Anterior cingulate cortex (tissue), 58 donors: ENCODE measurements at regions not wholly inside any gene's neighbourhood (a gene's known extent, or its start where the extent isn't known, plus 50 kb on each side); places are given as distances from the start of the nearest gene placed in this dataset.

Experiments used
- DNase-seq, 58 donors: peaks; one replicate each; lab custom pipeline; 2025; lab: John Stamatoyannopoulos, UW

- no peak for DNase-seq
These were observed 401.8 kb upstream of the FAT3 start for GRCh38 chr11:91822805-91823204.

- DNase-seq = no peak
These were observed 403.9 kb upstream of the FAT3 start for GRCh38 chr11:91820709-91821108.

GRCh38 chr11:91819777-91820176 is 404.8 kb upstream of the FAT3 start:
- no peak for DNase-seq

GRCh38 chr11:91819195-91819594 is 405.4 kb upstream of the FAT3 start:
- no peak for DNase-seq

GRCh38 chr11:91817996-91818395 is 406.6 kb upstream of the FAT3 start:
- no peak for DNase-seq

GRCh38 chr11:91813263-91813662 is 411.4 kb upstream of the FAT3 start:
- no peak for DNase-seq

- DNase-seq = no peak
These were observed 413.7 kb upstream of the FAT3 start for GRCh38 chr11:91810871-91811270.

- no peak for DNase-seq
These were observed 419.3 kb upstream of the FAT3 start for GRCh38 chr11:91805293-91805692.

- no peak for DNase-seq
These were observed 420.6 kb upstream of the FAT3 start for GRCh38 chr11:91804042-91804441.

GRCh38 chr11:91802475-91802874 is 422.1 kb upstream of the FAT3 start:
- DNase-seq = no peak

- peak in 1 of 58 donors; percentile 0 for DNase-seq
These were observed 424.3 kb upstream of the FAT3 start for GRCh38 chr11:91800208-91800914.

- no peak for DNase-seq
These were observed 426.4 kb upstream of the FAT3 start for GRCh38 chr11:91798240-91798639.

GRCh38 chr11:91796999-91797398 is 427.6 kb upstream of the FAT3 start:
- no peak for DNase-seq

GRCh38 chr11:91795139-91795887 is 429.3 kb upstream of the FAT3 start:
- no peak for DNase-seq

- no peak for DNase-seq
These were observed 430.5 kb upstream of the FAT3 start for GRCh38 chr11:91794146-91794545.

GRCh38 chr11:91792779-91793262 is 431.8 kb upstream of the FAT3 start:
- DNase-seq = no peak

GRCh38 chr11:91791171-91791468 is 433.5 kb upstream of the FAT3 start:
- DNase-seq = no peak

GRCh38 chr11:91790346-91791170 is 434.1 kb upstream of the FAT3 start:
- peak in 8 of 58 donors; percentile 3 to 42 (median 8) for DNase-seq

GRCh38 chr11:91788764-91789163 is 435.9 kb upstream of the FAT3 start:
- DNase-seq = no peak

- DNase-seq = no peak
These were observed 438.5 kb upstream of the FAT3 start for GRCh38 chr11:91786097-91786496.

GRCh38 chr11:91783173-91783572 is 441.4 kb upstream of the FAT3 start:
- DNase-seq = no peak
